K562 (cell line): ENCODE measurements at regions not wholly inside any gene's neighbourhood (a gene's known extent, or its start where the extent isn't known, plus 50 kb on each side); places are given as distances from the start of the nearest gene placed in this dataset.

ENCODE experiments used
- CBX8 ChIP-seq: fragments of 200-600 bp; sonication (generic); IDR thresholded peaks from 2 replicates; pipeline ENCODE4 v1.6.1; 2012; ENCODE audit warnings: borderline replicate concordance, mixed run types, low read depth, mild to moderate bottlenecking, moderate library complexity, mixed read lengths, low read length, control low read depth, inconsistent platforms; ENCODE audit not compliant: poor library complexity, severe bottlenecking; ENCODE audit errors: extremely low read depth
- FOXM1 ChIP-seq, 2 experiments: fragments of 450-650 bp in 1 of 2; sonication (generic) in 1 of 2; formaldehyde crosslinking in 1 of 2; IDR thresholded peaks; 2 replicates each; pipeline versions ENCODE4 v1.6.1 to v1.9.0; 2017 to 2022; ENCODE audit warnings: low read depth in 2 of 2, mild to moderate bottlenecking in 2 of 2, missing genetic modification reagents in 1 of 2, moderate library complexity in 1 of 2
- MTA2 ChIP-seq: fragments of 450-650 bp; IDR thresholded peaks from 2 replicates; pipeline ENCODE4 v1.6.1; 2016; ENCODE audit warnings: low read depth
- SP2 ChIP-seq: IDR thresholded peaks from 2 replicates; pipeline ENCODE4 v1.6.1; 2011; ENCODE audit warnings: mild to moderate bottlenecking, low read depth, low read length, moderate library complexity; ENCODE audit not compliant: poor library complexity, severe bottlenecking; ENCODE audit errors: extremely low read depth
- YY1 ChIP-seq, 3 experiments: IDR thresholded peaks; 2 replicates each; pipeline ENCODE4 v1.6.1; 2011; ENCODE audit warnings: low read length in 2 of 3, mild to moderate bottlenecking in 2 of 3, moderate library complexity in 2 of 3, borderline replicate concordance in 1 of 3, control low read depth in 1 of 3, low read depth in 1 of 3; ENCODE audit not compliant: insufficient read depth in 3 of 3, insufficient replicate concordance in 2 of 3, control insufficient read depth in 1 of 3, insufficient read length in 1 of 3; ENCODE audit errors: extremely low read depth in 1 of 3
- ZFX ChIP-seq: sonication (generic); formaldehyde crosslinking; IDR thresholded peaks from 2 replicates; pipeline ENCODE4 v1.8.0; 2022; ENCODE audit warnings: mild to moderate bottlenecking, missing genetic modification reagents, moderate library complexity
- ZNF431 ChIP-seq: sonication (generic); formaldehyde crosslinking; IDR thresholded peaks from 2 replicates; pipeline ENCODE4 v1.8.0; 2022; ENCODE audit warnings: mild to moderate bottlenecking, missing genetic modification reagents
- TF ChIP-seq, protein P1 (sequence below), 3 experiments: IDR thresholded peaks in 2 of 3; conservative IDR thresholded peaks in 1 of 3; 2 replicates each; pipeline ENCODE4 v1.5.1; 2011 to 2012; ENCODE audit warnings: low read length in 3 of 3, mild to moderate bottlenecking in 3 of 3, control low read depth in 2 of 3, improper control_type of control experiment in 1 of 3, inconsistent platforms in 1 of 3, low read depth in 1 of 3, mixed read lengths in 1 of 3, moderate library complexity in 1 of 3; ENCODE audit not compliant: insufficient read depth in 2 of 3
- TF ChIP-seq, protein P2 (sequence below): fragments of 450-650 bp; IDR thresholded peaks from 2 replicates; pipeline ENCODE4 v1.6.1; 2014; ENCODE audit warnings: low read depth, mild to moderate bottlenecking, moderate library complexity, borderline replicate concordance

DNA sequence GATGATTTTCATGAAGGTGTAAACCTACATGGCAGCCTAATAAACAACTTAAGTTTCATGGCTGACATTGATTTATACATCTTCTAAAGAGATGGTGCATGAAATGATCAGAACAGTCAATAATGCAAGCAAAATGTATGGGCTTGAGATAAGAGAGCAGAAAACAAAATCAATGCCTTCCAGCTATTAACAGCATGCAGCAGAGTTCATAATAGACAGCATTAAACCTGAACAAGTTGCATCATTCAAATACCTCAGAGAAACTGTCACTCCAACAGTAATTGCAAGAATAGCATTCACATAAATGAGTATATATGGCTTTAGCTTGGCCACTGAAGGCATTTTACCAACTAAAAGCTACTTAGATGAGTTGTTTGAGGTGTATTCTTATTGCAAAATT is 319.6 kb upstream of the ARID1B start:
- TF ChIP-seq, protein P1, sequence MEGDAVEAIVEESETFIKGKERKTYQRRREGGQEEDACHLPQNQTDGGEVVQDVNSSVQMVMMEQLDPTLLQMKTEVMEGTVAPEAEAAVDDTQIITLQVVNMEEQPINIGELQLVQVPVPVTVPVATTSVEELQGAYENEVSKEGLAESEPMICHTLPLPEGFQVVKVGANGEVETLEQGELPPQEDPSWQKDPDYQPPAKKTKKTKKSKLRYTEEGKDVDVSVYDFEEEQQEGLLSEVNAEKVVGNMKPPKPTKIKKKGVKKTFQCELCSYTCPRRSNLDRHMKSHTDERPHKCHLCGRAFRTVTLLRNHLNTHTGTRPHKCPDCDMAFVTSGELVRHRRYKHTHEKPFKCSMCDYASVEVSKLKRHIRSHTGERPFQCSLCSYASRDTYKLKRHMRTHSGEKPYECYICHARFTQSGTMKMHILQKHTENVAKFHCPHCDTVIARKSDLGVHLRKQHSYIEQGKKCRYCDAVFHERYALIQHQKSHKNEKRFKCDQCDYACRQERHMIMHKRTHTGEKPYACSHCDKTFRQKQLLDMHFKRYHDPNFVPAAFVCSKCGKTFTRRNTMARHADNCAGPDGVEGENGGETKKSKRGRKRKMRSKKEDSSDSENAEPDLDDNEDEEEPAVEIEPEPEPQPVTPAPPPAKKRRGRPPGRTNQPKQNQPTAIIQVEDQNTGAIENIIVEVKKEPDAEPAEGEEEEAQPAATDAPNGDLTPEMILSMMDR (IDR thresholded peaks at IDR 0.05 in 2 of 3, conservative IDR thresholded peaks at IDR 0.05 in 1 of 3; ENCODE audit: insufficient read depth in 2 of 3, low read depth in 1 of 3, low read length in 3 of 3), result no peak
- no peak for TF ChIP-seq YY1 (IDR thresholded peaks at IDR 0.05; ENCODE audit: borderline replicate concordance in 1 of 3, control insufficient read depth in 1 of 3, extremely low read depth in 1 of 3, insufficient read depth in 3 of 3, insufficient read length in 1 of 3, insufficient replicate concordance in 2 of 3, low read depth in 1 of 3, low read length in 2 of 3)
- no peak for TF ChIP-seq ZNF431 (CRISPR knock-in tag)
- no peak for TF ChIP-seq CBX8
- no peak for TF ChIP-seq FOXM1 (IDR thresholded peaks at IDR 0.05; ENCODE audit: low read depth)
- TF ChIP-seq FOXM1 (CRISPR knock-in tag; IDR thresholded peaks at IDR 0.05; ENCODE audit: low read depth), result no peak
- TF ChIP-seq SP2, result no peak
- TF ChIP-seq, protein P2, sequence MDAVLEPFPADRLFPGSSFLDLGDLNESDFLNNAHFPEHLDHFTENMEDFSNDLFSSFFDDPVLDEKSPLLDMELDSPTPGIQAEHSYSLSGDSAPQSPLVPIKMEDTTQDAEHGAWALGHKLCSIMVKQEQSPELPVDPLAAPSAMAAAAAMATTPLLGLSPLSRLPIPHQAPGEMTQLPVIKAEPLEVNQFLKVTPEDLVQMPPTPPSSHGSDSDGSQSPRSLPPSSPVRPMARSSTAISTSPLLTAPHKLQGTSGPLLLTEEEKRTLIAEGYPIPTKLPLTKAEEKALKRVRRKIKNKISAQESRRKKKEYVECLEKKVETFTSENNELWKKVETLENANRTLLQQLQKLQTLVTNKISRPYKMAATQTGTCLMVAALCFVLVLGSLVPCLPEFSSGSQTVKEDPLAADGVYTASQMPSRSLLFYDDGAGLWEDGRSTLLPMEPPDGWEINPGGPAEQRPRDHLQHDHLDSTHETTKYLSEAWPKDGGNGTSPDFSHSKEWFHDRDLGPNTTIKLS, result no peak
- TF ChIP-seq ZFX (CRISPR knock-in tag), result no peak
- no peak for TF ChIP-seq MTA2
